Heart left ventricle (tissue), 16 donors: ENCODE measurements at regions not wholly inside any gene's neighbourhood (a gene's known extent, or its start where the extent isn't known, plus 50 kb on each side); places are given as distances from the start of the nearest gene placed in this dataset.

ENCODE experiments used
- ATAC-seq, 4 donors: fragments of 200-7000 bp; cut with Tn5 transposase; one replicate each; pipeline ENCODE4 v1.9.1; 2020 to 2022; ENCODE audit warnings: moderate library complexity in 4 of 4, mild to moderate bottlenecking in 3 of 4, moderate number of reproducible peaks in 1 of 4
- DNase-seq, 5 donors: peaks; one replicate each; pipeline ENCODE4 v3.0.0-alpha.2; 2020
- H3K27ac ChIP-seq, 12 donors: fragments of 200-600 bp; sonication (generic) in 4 of 12; one replicate each; pipeline versions ENCODE4 v1.5.0 to v1.8.0; 2016 to 2022; ENCODE audit warnings: mild to moderate bottlenecking in 2 of 12
- H3K27me3 ChIP-seq, 9 donors: fragments of 200-600 bp; sonication (generic) in 2 of 9; one replicate each; pipeline versions ENCODE4 v1.5.1 to v1.8.0; 2016 to 2022; ENCODE audit warnings: mild to moderate bottlenecking in 3 of 9
- H3K36me3 ChIP-seq, 9 donors: fragments of 200-600 bp; sonication (generic) in 2 of 9; one replicate each; pipeline versions ENCODE4 v1.5.0 to v1.8.0; 2018 to 2022; ENCODE audit warnings: mild to moderate bottlenecking in 2 of 9
- H3K4me1 ChIP-seq, 12 donors: fragments of 200-600 bp; sonication (generic) in 4 of 12; one replicate each; pipeline versions ENCODE4 v1.5.0 to v1.8.0; 2016 to 2022; ENCODE audit warnings: mild to moderate bottlenecking in 3 of 12
- H3K4me3 ChIP-seq, 12 donors: fragments of 200-600 bp; sonication (generic) in 4 of 12; one replicate each; pipeline versions ENCODE4 v1.5.0 to v1.8.0; 2017 to 2022; ENCODE audit warnings: mild to moderate bottlenecking in 9 of 12, moderate library complexity in 4 of 12
- H3K9me3 ChIP-seq, 12 donors: fragments of 200-600 bp; sonication (generic) in 4 of 12; one replicate each; pipeline versions ENCODE4 v1.5.0 to v1.8.0; 2016 to 2022; ENCODE audit warnings: mild to moderate bottlenecking in 1 of 12
- CTCF ChIP-seq, 12 donors: fragments of 200-600 bp; sonication (generic) in 4 of 12; IDR thresholded peaks; one replicate each; pipeline versions ENCODE4 v1.5.0 to v1.8.0; 2018 to 2022; ENCODE audit warnings: antibody characterized with exemption in 12 of 12, mild to moderate bottlenecking in 5 of 12
- POLR2A ChIP-seq, 2 donors: fragments of 450-650 bp; IDR thresholded peaks; one replicate each; pipeline ENCODE4 v1.6.1; 2017; ENCODE audit warnings: antibody characterized with exemption in 2 of 2, mild to moderate bottlenecking in 2 of 2, moderate library complexity in 2 of 2
- WGBS, 4 donors: extraction: QIAGEN DNeasy Blood & Tissue Kit in 2 of 4; methylation state at CpG; one replicate each; pipeline versions ENCODE4 v1.1.5 to v1.1.7; 2013 to 2018; 5-methylcytosine and 5-hydroxymethylcytosine counted together
- intact Hi-C, 10 donors: fragments of 100-400 bp; cut with DNase I; formaldehyde crosslinking; loops; one replicate each; pipeline versions ENCODE4 v1.11.1 to v1.14.2; 2022
- donor health status: ischemic (EF 13 %, LVEDD 7.1; RV severe dilation, severe dysfunction).
- donor health status: healthy with polysubstance abuse.
- donor health status: DM: no; HTN: yes; CAD: no.
- donor health status: DM: no; HTN: no; CAD: no.
- donor health status: ischemic (EF 25% LVEDD 6.9; RV normal size, moderate dysfunction).
- donor health status: ischemic (EF 25% LVEDD 5.7; RV mildly dilated, moderate dysfunction).
- donor health status: healthy.
- donor health status: DM: yes; HTN: yes; CAD: no.
- donor health status: ischemic (EF 35%, LVEDD 5.7; RV mildly dilated, moderate dysfunction).
- donor health status: nonischemic (EF 11% LVEDD 7.7; RV severe dilation, severe dysfunction).
- donor health status: DM: yes; HTN: yes; CAD: no.
- donor health status: PGD.
- donor health status: ischemic (EF 29% LVEDD 5.4; RV normal size, mild dysfunction).
- donor health status: nonischemic (EF 23%, LVEDD 6.1; RV moderate dilation, normal function).

- Histone ChIP-seq H3K4me1 (no peaks in the 10 kb centered on the region), H3K9me3 (peaks cover 0 to 10% (median 2%) of the 10 kb centered on the region in 12 donors), H3K36me3 (no peaks in the 10 kb centered on the region), H3K27me3 (peaks cover 0 to 3% (median 0%) of the 10 kb centered on the region in 9 donors), H3K27ac (no peak overlapping the region), H3K4me3 (no peak overlapping the region)
- WGBS, 4 donors, result 66 to 79% (median 72%) methylated on average over 9 of the region's 9 CpGs
- no peak for TF ChIP-seq CTCF (IDR thresholded peaks at IDR 0.05)
- TF ChIP-seq POLR2A (IDR thresholded peaks at IDR 0.05), result no peak
- intact Hi-C loops, result no loop called here
- no peak for DNase-seq
- ATAC-seq, result no peak
Measured at GRCh38 chr7:156307193-156307592, 333.4 kb upstream of the RNF32 start.

GRCh38 chr7:156305351-156305750 is 335.2 kb upstream of the RNF32 start:
- Histone ChIP-seq H3K4me1 (no peaks in the 10 kb centered on the region), H3K36me3 (no peaks in the 10 kb centered on the region), H3K27me3 (peaks cover 0 to 3% (median 0%) of the 10 kb centered on the region in 9 donors), H3K4me3 (no peak overlapping the region), H3K9me3 (peaks cover 0 to 12% (median 2%) of the 10 kb centered on the region in 12 donors), H3K27ac (no peak overlapping the region)
- WGBS, 4 donors, result 73 to 80% (median 77%) methylated on average over 9 to 10 of the region's 10 CpGs
- ATAC-seq, result no peak
- intact Hi-C loops, result no loop called here
- no peak for TF ChIP-seq CTCF (IDR thresholded peaks at IDR 0.05)
- DNase-seq, result no peak

GRCh38 chr7:156282816-156283215 is 357.8 kb upstream of the RNF32 start:
- Histone ChIP-seq H3K27me3 (peaks cover 0 to 8% (median 0%) of the 10 kb centered on the region in 9 donors), H3K4me3 (no peak overlapping the region), H3K4me1 (no peaks in the 10 kb centered on the region), H3K27ac (no peak overlapping the region), H3K36me3 (no peaks in the 10 kb centered on the region), H3K9me3 (peaks cover 0 to 29% (median 7%) of the 10 kb centered on the region in 12 donors)
- DNase-seq (no peak), ATAC-seq (no peak)
- no peak for TF ChIP-seq POLR2A (IDR thresholded peaks at IDR 0.05)
- no peak for TF ChIP-seq CTCF (IDR thresholded peaks at IDR 0.05)
- intact Hi-C loops, result no loop called here
- WGBS, 4 donors, result 63 to 87% (median 77%) methylated on average over 2 of the region's 2 CpGs

GRCh38 chr7:156279635-156280034 is 360.9 kb upstream of the RNF32 start:
- TF ChIP-seq CTCF (IDR thresholded peaks at IDR 0.05), result no peak
- no peak for TF ChIP-seq POLR2A (IDR thresholded peaks at IDR 0.05)
- H3K36me3 ChIP-seq, result no peaks in the 10 kb centered on the region
- intact Hi-C loops, result no loop called here
- no peaks in the 10 kb centered on the region for H3K4me1 ChIP-seq
- 56 to 62% (median 59%) methylated on average over 4 of the region's 4 CpGs for WGBS, 4 donors
- peaks cover 0 to 22% (median 7%) of the 10 kb centered on the region in 12 donors for H3K9me3 ChIP-seq
- no peak for ATAC-seq
- DNase-seq, result no peak
- H3K27ac ChIP-seq, result no peak overlapping the region
- no peak overlapping the region for H3K4me3 ChIP-seq
- peaks cover 0 to 8% (median 0%) of the 10 kb centered on the region in 9 donors for H3K27me3 ChIP-seq
